Lung (tissue), 11 donors: ENCODE measurements at regions not wholly inside any gene's neighbourhood (a gene's known extent, or its start where the extent isn't known, plus 50 kb on each side); places are given as distances from the start of the nearest gene placed in this dataset.

Source experiments
- ATAC-seq: fragments of 200-7000 bp; cut with Tn5 transposase; one replicate; pipeline ENCODE4 v1.9.1; 2020; ENCODE audit warnings: moderate number of reproducible peaks; ENCODE audit not compliant: insufficient read depth, low FRiP score
- DNase-seq, 3 donors: peaks; one replicate each; pipeline ENCODE4 v3.0.0-alpha.2; 2013 to 2017
- H3K27ac ChIP-seq, 2 donors: one replicate each; pipeline ENCODE4 v1.5.1; 2013; ENCODE audit warnings: mild to moderate bottlenecking in 2 of 2, moderate library complexity in 2 of 2, control low read depth in 1 of 2, inconsistent platforms in 1 of 2, low read depth in 1 of 2, low read length in 1 of 2
- H3K27me3 ChIP-seq, 3 donors: one replicate each; pipeline ENCODE4 v1.5.1; 2013; ENCODE audit warnings: low read length in 2 of 3; ENCODE audit not compliant: control insufficient read depth in 3 of 3, insufficient read depth in 3 of 3
- H3K36me3 ChIP-seq, 4 donors: one replicate each; pipeline ENCODE4 v1.5.1; 2013; ENCODE audit warnings: low read length in 4 of 4, mild to moderate bottlenecking in 1 of 4, moderate library complexity in 1 of 4; ENCODE audit not compliant: control insufficient read depth in 4 of 4, insufficient read depth in 4 of 4
- H3K4me1 ChIP-seq, 5 donors: one replicate each; pipeline ENCODE4 v1.5.1; 2013; ENCODE audit warnings: low read length in 5 of 5, mild to moderate bottlenecking in 2 of 5, moderate library complexity in 1 of 5; ENCODE audit not compliant: control insufficient read depth in 5 of 5, insufficient read depth in 5 of 5
- H3K4me3 ChIP-seq: one replicate; pipeline ENCODE4 v1.5.1; 2013; ENCODE audit warnings: mild to moderate bottlenecking, control low read depth, moderate library complexity
- H3K9ac ChIP-seq, 2 donors: one replicate each; pipeline ENCODE4 v1.5.1; 2013; ENCODE audit warnings: low read length in 2 of 2, control low read depth in 1 of 2; ENCODE audit not compliant: insufficient read depth in 1 of 2
- H3K9me3 ChIP-seq, 4 donors: one replicate each; pipeline ENCODE4 v1.5.1; 2013; ENCODE audit warnings: low read length in 3 of 4, mild to moderate bottlenecking in 1 of 4, moderate library complexity in 1 of 4; ENCODE audit not compliant: control insufficient read depth in 4 of 4, insufficient read depth in 3 of 4
- WGBS, 2 donors: extraction: QIAGEN DNeasy Blood & Tissue Kit; methylation state at CpG; one replicate each; pipeline ENCODE4 v1.1.7; 2013; 5-methylcytosine and 5-hydroxymethylcytosine counted together
- TF ChIP-seq, protein P1 (sequence below): IDR thresholded peaks from 2 replicates; pipeline ENCODE4 v1.5.1; 2012; ENCODE audit warnings: mild to moderate bottlenecking; ENCODE audit errors: control extremely low read depth, extremely low read depth
- donor health status: control.
- donor health status: control.
- donor health status: Bipolar disorder and iron deficiency.
- donor health status: healthy.
- donor health status: DM: yes; HTN: yes; CAD: no.

DNA sequence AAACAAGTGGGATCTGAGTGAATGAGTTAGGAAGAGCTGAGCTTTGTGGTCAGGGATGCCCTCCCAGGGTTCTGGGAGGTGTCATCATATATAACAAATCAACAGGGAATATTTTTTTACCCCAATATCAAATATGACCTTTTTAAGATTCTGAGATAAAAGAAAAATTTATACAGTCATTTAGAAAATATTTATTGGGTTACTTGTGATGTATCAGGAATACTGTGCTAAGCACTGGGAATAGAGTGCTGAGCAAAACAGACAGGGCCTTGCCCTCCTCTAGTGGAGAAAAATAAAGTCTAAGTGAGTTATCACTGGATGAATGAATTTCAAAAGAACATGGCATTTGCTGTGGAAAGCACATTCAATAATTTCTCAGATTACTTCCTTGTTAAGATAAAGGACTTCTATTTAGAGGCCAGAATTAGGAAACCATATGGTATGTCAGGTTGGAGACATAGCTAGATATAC is 102.9 kb downstream of the BOD1 start:
- DNase-seq (no peak), ATAC-seq (no peak)
- TF ChIP-seq, protein P1, sequence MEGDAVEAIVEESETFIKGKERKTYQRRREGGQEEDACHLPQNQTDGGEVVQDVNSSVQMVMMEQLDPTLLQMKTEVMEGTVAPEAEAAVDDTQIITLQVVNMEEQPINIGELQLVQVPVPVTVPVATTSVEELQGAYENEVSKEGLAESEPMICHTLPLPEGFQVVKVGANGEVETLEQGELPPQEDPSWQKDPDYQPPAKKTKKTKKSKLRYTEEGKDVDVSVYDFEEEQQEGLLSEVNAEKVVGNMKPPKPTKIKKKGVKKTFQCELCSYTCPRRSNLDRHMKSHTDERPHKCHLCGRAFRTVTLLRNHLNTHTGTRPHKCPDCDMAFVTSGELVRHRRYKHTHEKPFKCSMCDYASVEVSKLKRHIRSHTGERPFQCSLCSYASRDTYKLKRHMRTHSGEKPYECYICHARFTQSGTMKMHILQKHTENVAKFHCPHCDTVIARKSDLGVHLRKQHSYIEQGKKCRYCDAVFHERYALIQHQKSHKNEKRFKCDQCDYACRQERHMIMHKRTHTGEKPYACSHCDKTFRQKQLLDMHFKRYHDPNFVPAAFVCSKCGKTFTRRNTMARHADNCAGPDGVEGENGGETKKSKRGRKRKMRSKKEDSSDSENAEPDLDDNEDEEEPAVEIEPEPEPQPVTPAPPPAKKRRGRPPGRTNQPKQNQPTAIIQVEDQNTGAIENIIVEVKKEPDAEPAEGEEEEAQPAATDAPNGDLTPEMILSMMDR, result no peak
- no peak overlapping the region for H3K4me3 ChIP-seq
- H3K9me3 ChIP-seq, result peaks cover 0 to 2% (median 0%) of the 10 kb centered on the region in 4 donors
- H3K27me3 ChIP-seq, result no peaks in the 10 kb centered on the region
- no peaks in the 10 kb centered on the region for H3K36me3 ChIP-seq
- H3K9ac ChIP-seq, result no peak overlapping the region
- no peaks in the 10 kb centered on the region for H3K4me1 ChIP-seq
- no peak overlapping the region for H3K27ac ChIP-seq

DNA sequence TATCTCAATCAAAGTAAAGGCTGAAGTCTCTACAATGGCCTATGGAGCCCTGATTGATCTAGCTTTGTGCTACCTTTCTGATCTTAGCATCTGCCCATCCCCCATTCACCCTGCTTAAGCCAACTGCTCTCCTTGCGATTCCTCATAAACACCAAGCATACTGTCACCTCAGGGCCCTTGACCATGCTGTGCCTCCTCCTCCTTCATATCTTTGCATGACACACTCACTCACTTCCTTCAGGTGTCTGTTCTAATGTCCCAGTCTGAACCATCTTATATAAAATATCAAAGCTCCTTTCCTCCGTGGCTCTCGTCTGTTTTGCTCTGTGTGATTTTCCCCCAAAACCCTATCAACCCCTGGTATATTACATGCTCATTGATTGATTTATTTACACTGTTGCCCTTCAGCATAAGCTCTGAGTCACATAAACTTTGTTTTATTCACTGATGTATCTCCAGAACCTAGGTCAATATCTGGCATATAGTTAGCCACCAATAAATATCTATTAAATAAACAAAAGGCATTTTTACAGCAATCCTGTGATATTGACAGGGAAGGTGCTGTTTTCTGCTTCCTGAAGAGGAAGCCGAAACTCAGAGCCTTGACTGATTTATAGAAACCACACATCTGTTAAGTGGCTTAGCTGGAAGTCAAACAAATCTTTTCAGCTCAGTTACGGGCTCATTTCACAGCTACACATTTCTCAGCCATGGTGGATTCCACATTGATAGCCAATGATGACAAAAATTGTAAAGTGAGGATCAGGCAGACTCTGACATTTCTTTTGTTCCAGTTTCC is 103.6 kb downstream of the BOD1 start:
- WGBS, 2 donors, result 46 to 48% methylated on average over 5 of the region's 5 CpGs
- TF ChIP-seq, protein P1, result no peak
- Histone ChIP-seq H3K36me3 (no peaks in the 10 kb centered on the region), H3K4me1 (no peaks in the 10 kb centered on the region), H3K9me3 (peaks cover 0 to 2% (median 0%) of the 10 kb centered on the region in 4 donors), H3K4me3 (no peak overlapping the region), H3K27me3 (no peaks in the 10 kb centered on the region), H3K9ac (no peak overlapping the region), H3K27ac (no peak overlapping the region)
- ATAC-seq, result no peak
- DNase-seq, result no peak

DNA sequence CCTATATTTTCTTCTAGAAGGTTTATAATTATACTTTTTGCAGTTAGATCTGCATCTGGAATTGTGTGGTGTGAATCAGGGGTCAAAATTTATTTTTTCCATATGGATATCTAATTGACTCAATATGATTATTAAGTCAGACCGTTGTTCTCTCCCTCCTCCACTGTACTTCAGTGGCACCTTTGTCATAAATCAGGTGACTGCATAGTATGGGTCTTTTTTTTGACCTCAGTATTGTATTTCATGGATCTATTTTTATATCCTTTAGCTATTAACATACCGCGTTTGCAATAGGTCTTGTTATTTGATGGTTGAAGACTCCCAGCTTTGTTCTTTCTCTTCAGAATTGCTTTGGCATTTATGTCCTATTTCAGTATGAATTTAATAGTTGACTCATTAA is 107.4 kb downstream of the BOD1 start:
- Histone ChIP-seq H3K27ac (no peak overlapping the region), H3K36me3 (no peaks in the 10 kb centered on the region), H3K9ac (no peak overlapping the region), H3K4me3 (no peak overlapping the region), H3K9me3 (peaks cover 0 to 6% (median 0%) of the 10 kb centered on the region in 4 donors), H3K4me1 (no peaks in the 10 kb centered on the region), H3K27me3 (no peaks in the 10 kb centered on the region)
- DNase-seq (no peak), ATAC-seq (no peak)
- 84 to 92% methylated on average over 3 of the region's 3 CpGs for WGBS, 2 donors
- TF ChIP-seq, protein P1, result no peak
